Vagina (tissue), 2 donors: ENCODE measurements at regions not wholly inside any gene's neighbourhood (a gene's known extent, or its start where the extent isn't known, plus 50 kb on each side); places are given as distances from the start of the nearest gene placed in this dataset.

ENCODE experiments used
- POLR2A ChIP-seq, 2 donors: fragments of 450-650 bp; IDR thresholded peaks; one replicate each; pipeline ENCODE4 v1.6.1; 2017; ENCODE audit warnings: antibody characterized with exemption in 2 of 2, mild to moderate bottlenecking in 2 of 2, moderate library complexity in 2 of 2
- POLR2AphosphoS5 ChIP-seq, 2 donors: sonication (generic); formaldehyde crosslinking; IDR thresholded peaks; one replicate each; pipeline ENCODE4 v1.9.0; 2017; ENCODE audit warnings: antibody characterized with exemption in 2 of 2, mild to moderate bottlenecking in 2 of 2, low read depth in 1 of 2; ENCODE audit not compliant: insufficient read depth in 1 of 2
- TF ChIP-seq, protein P1 (sequence below), 3 experiments: fragments of 450-650 bp in 2 of 3; fragments of 200-600 bp in 1 of 3; sonication (generic) in 1 of 3; IDR thresholded peaks; one replicate each; pipeline ENCODE4 v1.5.1; 2017 to 2019; ENCODE audit warnings: antibody characterized with exemption in 3 of 3, mild to moderate bottlenecking in 2 of 3, moderate library complexity in 2 of 3

- TF ChIP-seq, protein P1, sequence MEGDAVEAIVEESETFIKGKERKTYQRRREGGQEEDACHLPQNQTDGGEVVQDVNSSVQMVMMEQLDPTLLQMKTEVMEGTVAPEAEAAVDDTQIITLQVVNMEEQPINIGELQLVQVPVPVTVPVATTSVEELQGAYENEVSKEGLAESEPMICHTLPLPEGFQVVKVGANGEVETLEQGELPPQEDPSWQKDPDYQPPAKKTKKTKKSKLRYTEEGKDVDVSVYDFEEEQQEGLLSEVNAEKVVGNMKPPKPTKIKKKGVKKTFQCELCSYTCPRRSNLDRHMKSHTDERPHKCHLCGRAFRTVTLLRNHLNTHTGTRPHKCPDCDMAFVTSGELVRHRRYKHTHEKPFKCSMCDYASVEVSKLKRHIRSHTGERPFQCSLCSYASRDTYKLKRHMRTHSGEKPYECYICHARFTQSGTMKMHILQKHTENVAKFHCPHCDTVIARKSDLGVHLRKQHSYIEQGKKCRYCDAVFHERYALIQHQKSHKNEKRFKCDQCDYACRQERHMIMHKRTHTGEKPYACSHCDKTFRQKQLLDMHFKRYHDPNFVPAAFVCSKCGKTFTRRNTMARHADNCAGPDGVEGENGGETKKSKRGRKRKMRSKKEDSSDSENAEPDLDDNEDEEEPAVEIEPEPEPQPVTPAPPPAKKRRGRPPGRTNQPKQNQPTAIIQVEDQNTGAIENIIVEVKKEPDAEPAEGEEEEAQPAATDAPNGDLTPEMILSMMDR (IDR thresholded peaks at IDR 0.05), result no peak
- TF ChIP-seq POLR2A (IDR thresholded peaks at IDR 0.05) (no peak), POLR2AphosphoS5 (IDR thresholded peaks at IDR 0.05; ENCODE audit: insufficient read depth in 1 of 2, low read depth in 1 of 2) (no peak)
Observed at GRCh38 chr16:49084628-49085390, 196.8 kb downstream of the CBLN1 start.
